Parathyroid adenoma (tissue), 2 donors: ENCODE measurements at regions not wholly inside any gene's neighbourhood (a gene's known extent, or its start where the extent isn't known, plus 50 kb on each side); places are given as distances from the start of the nearest gene placed in this dataset.

Experiments used
- H2AFZ ChIP-seq: fragments of 300-600 bp; sonication (generic); one replicate; pipeline ENCODE4 v1.7.0; 2017; ENCODE audit warnings: antibody characterized with exemption, mild to moderate bottlenecking
- H3K27ac ChIP-seq: fragments of 300-600 bp; sonication (generic); one replicate; pipeline ENCODE4 v1.7.0; 2017
- H3K27me3 ChIP-seq: fragments of 300-600 bp; sonication (generic); one replicate; pipeline ENCODE4 v1.7.0; 2017; ENCODE audit warnings: low read length; ENCODE audit not compliant: control insufficient read depth, insufficient read depth
- H3K36me3 ChIP-seq: fragments of 300-600 bp; sonication (generic); one replicate; pipeline ENCODE4 v1.7.0; 2017; ENCODE audit warnings: low read length; ENCODE audit not compliant: control insufficient read depth, insufficient read depth
- H3K4me1 ChIP-seq: fragments of 300-600 bp; sonication (generic); one replicate; pipeline ENCODE4 v1.7.0; 2017; ENCODE audit warnings: control low read depth
- H3K4me2 ChIP-seq: fragments of 300-600 bp; sonication (generic); one replicate; pipeline ENCODE4 v1.7.0; 2017; ENCODE audit warnings: low read length
- H3K4me3 ChIP-seq: fragments of 300-600 bp; sonication (generic); one replicate; pipeline ENCODE4 v1.7.0; 2017; ENCODE audit warnings: low read depth, low read length
- H3K79me2 ChIP-seq: fragments of 300-600 bp; sonication (generic); one replicate; pipeline ENCODE4 v1.7.0; 2017; ENCODE audit warnings: control low read depth
- H3K9ac ChIP-seq: fragments of 300-600 bp; sonication (generic); one replicate; pipeline ENCODE4 v1.7.0; 2017; ENCODE audit warnings: mild to moderate bottlenecking
- H3K9me3 ChIP-seq: fragments of 300-600 bp; sonication (generic); one replicate; pipeline ENCODE4 v1.7.0; 2017; ENCODE audit warnings: low read length; ENCODE audit not compliant: control insufficient read depth
- TF ChIP-seq, protein P1 (sequence below): fragments of 300-600 bp; sonication (generic); IDR thresholded peaks from one replicate; pipeline ENCODE4 v1.7.0; 2017; ENCODE audit warnings: antibody characterized with exemption, mild to moderate bottlenecking
- donor health status: primary hyperparathyroidism.

DNA sequence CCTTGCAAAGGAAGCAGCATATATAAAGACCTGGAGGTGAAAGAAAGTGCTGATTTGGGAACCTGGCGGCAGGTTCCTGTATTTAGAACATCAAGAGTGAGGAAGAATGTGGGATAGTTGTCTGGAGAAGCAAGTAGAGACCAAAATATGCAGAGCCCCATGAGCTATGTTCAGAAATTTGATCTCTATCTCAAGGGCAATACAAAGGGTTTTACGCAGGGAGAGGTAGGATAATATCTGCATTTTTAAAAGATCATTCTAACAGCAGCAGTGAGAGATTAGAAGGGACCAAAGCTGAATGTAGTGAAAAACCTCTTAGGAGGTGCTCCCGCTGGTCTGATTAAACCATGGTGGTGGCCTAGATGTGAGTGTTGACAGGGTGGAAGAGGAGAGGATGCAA is 453.9 kb upstream of the PKN2 start:
- Histone ChIP-seq H3K9ac (no peak overlapping the region), H3K4me3 (no peak overlapping the region), H3K4me1 (no peaks in the 10 kb centered on the region), H3K27ac (no peak overlapping the region), H3K4me2 (no peak overlapping the region), H3K27me3 (no peaks in the 10 kb centered on the region), H2AFZ (no peak overlapping the region), H3K9me3 (no peaks in the 10 kb centered on the region), H3K79me2 (no peaks in the 10 kb centered on the region), H3K36me3 (no peaks in the 10 kb centered on the region)
- TF ChIP-seq, protein P1, sequence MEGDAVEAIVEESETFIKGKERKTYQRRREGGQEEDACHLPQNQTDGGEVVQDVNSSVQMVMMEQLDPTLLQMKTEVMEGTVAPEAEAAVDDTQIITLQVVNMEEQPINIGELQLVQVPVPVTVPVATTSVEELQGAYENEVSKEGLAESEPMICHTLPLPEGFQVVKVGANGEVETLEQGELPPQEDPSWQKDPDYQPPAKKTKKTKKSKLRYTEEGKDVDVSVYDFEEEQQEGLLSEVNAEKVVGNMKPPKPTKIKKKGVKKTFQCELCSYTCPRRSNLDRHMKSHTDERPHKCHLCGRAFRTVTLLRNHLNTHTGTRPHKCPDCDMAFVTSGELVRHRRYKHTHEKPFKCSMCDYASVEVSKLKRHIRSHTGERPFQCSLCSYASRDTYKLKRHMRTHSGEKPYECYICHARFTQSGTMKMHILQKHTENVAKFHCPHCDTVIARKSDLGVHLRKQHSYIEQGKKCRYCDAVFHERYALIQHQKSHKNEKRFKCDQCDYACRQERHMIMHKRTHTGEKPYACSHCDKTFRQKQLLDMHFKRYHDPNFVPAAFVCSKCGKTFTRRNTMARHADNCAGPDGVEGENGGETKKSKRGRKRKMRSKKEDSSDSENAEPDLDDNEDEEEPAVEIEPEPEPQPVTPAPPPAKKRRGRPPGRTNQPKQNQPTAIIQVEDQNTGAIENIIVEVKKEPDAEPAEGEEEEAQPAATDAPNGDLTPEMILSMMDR = no peak

DNA sequence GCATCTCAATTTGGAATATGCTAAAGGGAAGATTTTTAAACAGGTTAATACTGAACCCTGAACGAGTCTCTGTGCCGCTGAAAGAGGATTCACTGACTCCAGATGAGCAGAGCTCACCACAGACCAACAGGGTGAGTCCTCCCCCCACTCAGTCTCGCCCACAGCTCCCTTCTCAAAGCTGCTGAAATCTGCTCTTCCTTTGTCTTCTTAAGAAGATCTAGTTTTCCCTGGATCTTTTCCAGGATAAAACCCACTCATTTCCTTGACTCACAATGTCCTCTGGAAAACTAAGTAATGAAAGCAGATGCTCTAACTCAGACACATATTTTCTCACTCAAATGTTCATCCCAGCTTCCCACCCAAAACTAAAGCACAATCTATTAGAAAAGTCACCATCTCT is 447.0 kb upstream of the PKN2 start:
- Histone ChIP-seq H3K4me1 (no peaks in the 10 kb centered on the region), H3K9me3 (no peaks in the 10 kb centered on the region), H3K4me3 (no peak overlapping the region), H3K27me3 (no peaks in the 10 kb centered on the region), H2AFZ (no peak overlapping the region), H3K36me3 (no peaks in the 10 kb centered on the region), H3K79me2 (no peaks in the 10 kb centered on the region), H3K4me2 (no peak overlapping the region), H3K9ac (no peak overlapping the region), H3K27ac (no peak overlapping the region)
- TF ChIP-seq, protein P1 = no peak

DNA sequence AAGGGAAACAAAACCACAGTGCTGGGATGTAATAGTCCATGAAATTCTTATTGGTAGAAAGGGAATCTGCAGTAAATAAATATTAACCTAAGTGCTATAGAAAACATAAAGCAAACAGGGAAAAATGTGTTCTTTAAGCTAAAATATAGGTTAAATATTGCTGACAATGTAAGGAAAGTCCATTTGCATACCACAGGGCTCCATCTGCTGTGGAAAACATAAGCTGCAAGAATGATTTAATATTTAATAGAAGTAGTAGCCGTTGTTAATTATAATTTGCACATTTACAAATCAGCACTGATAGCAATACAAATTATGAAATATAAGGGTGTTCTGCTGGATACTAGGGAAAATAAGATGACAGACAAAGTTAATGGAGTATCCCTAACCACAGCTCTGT is 444.9 kb upstream of the PKN2 start:
- no peaks in the 10 kb centered on the region for H3K4me1 ChIP-seq
- no peaks in the 10 kb centered on the region for H3K9me3 ChIP-seq

DNA sequence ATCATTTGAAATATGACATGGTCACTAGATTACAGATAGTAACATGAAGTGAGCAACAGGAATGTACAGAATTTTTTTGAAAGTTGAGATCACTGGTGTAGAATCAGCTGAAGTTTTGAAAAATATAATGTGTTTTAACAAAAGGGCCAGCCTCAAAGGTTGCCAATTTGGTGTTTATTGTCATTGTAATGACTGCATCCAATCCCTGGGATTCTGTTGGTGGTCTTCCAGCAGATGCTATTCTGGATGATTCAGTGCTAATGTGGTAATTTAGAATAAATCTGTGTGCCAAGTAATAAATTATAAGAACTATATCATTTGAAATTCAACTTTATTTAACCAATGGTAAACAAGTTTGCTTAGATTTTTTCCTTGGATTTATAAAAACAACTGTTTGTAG is 436.4 kb upstream of the PKN2 start:
- no peaks in the 10 kb centered on the region for H3K4me1 ChIP-seq
- no peak overlapping the region for H2AFZ ChIP-seq
- no peak overlapping the region for H3K4me3 ChIP-seq
- no peak overlapping the region for H3K9ac ChIP-seq
- H3K27me3 ChIP-seq = no peaks in the 10 kb centered on the region
- TF ChIP-seq, protein P1 = no peak
- H3K79me2 ChIP-seq = no peaks in the 10 kb centered on the region
- H3K4me2 ChIP-seq = no peak overlapping the region
- no peaks in the 10 kb centered on the region for H3K9me3 ChIP-seq
- H3K36me3 ChIP-seq = no peaks in the 10 kb centered on the region
- no peak overlapping the region for H3K27ac ChIP-seq

More for the DNA sequence above, 444.9 kb upstream of the PKN2 start:
- H3K4me3 ChIP-seq = no peak overlapping the region
- H3K9ac ChIP-seq = no peak overlapping the region
- H3K79me2 ChIP-seq = no peaks in the 10 kb centered on the region
- H3K4me2 ChIP-seq = no peak overlapping the region
- no peaks in the 10 kb centered on the region for H3K27me3 ChIP-seq
- H3K27ac ChIP-seq = no peak overlapping the region
- H2AFZ ChIP-seq = no peak overlapping the region
- H3K36me3 ChIP-seq = no peaks in the 10 kb centered on the region
- TF ChIP-seq, protein P1 = no peak

DNA sequence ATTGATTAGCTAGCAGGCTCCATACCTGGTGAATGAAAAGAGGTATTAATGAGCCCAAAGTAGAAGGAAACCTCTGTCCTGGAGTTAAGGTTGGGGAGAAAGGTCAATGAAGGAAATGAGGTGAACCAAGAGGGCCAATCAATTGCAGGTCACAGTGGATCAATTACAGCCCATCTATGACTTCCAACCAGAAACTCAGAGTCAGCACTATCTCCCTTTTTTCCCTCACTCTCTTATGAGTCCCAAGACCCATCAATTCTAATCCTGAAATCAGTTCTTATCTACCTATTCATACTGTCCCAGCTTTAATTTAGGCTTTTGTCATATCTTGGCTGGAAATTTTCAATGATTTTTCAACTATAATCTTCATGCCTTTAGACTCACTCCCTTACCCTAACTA is 433.2 kb upstream of the PKN2 start:
- no peak overlapping the region for H3K27ac ChIP-seq
- no peaks in the 10 kb centered on the region for H3K27me3 ChIP-seq
- no peaks in the 10 kb centered on the region for H3K4me1 ChIP-seq
- no peak overlapping the region for H3K4me2 ChIP-seq
- TF ChIP-seq, protein P1 = no peak
- H2AFZ ChIP-seq = no peak overlapping the region
- no peaks in the 10 kb centered on the region for H3K9me3 ChIP-seq
- no peaks in the 10 kb centered on the region for H3K79me2 ChIP-seq
- no peak overlapping the region for H3K4me3 ChIP-seq
- no peak overlapping the region for H3K9ac ChIP-seq
- no peaks in the 10 kb centered on the region for H3K36me3 ChIP-seq
